ENCODE measurements at regions not wholly inside any gene's neighbourhood (a gene's known extent, or its start where the extent isn't known, plus 50 kb on each side); places are given as distances from the start of the nearest gene placed in this dataset.
A peak's percentile ranks its signal among the peaks of the same experiment; 100 is the strongest.

DNA sequence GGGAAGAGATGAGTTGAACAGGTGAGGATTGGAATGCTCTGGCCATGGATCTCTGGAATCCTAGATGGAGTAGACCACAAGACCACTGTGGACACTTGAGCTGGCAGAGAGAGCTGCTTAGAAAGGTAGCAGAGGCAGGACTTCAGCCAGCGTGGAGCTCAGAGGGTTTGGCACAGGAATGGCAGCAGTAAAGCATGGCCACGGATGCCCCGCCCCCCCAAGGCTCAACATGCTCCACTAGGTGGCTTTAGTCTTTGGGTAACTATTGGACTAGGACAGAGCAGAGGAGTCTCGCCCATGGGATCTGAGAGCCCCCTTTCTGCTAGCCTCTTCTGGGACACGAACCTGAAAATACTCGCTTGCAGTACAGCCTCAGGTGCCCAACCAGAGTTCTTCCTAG is 150.1 kb upstream of the NEIL3 start:
- Mint-ChIP-seq H3K9me3 (peaks cover 0 to 2% (median 0%) of the 10 kb centered on the region in 8 donors), H3K4me1 (no peaks in the 10 kb centered on the region), H3K27ac (no peak overlapping the region), H3K4me3 (no peak overlapping the region), H3K27me3 (peaks cover 0 to 4% of the 10 kb centered on the region in 2 donors), H3K36me3 (no peaks in the 10 kb centered on the region)
- Histone ChIP-seq H3K27ac (ENCODE audit: low read depth, low read length) (no peak overlapping the region), H3K4me3 (ENCODE audit: low read length in 2 of 2) (no peak overlapping the region), H3K27me3 (ENCODE audit: insufficient read depth, low read length) (no peaks in the 10 kb centered on the region), H3K4me1 (ENCODE audit: insufficient read depth, low read length) (no peaks in the 10 kb centered on the region), H3K36me3 (ENCODE audit: insufficient read depth, low read length) (no peaks in the 10 kb centered on the region), H3K9me3 (ENCODE audit: control insufficient read depth in 1 of 2, low read length in 2 of 2) (no peaks in the 10 kb centered on the region)
- ChIA-PET CTCF (ENCODE audit: partially characterized antibody) (no interaction called here), POLR2A (ENCODE audit: partially characterized antibody) (no interaction called here)
- intact Hi-C loops (cut with micrococcal nuclease) = no loop called here
- DNase-seq = no peak

DNA sequence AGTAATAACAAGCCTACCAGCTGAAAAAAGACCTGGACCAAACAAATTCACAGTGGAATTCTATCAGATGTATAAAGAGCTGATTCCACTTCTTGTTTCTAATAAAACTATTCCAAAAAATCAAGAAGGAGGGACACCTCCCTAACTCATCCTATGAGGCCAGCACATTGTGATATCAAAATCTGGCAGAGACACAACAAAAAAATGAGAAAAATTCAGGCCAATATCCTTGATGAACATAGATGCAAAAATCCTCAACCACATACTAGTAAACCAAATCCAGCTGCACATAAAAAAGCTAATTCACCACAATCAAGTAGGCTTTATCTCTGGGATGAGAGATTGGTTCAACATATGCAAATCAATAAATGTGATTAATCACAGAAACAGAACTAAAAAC is 147.9 kb upstream of the NEIL3 start:
- Histone ChIP-seq H3K4me3 (ENCODE audit: low read length in 2 of 2) (no peak overlapping the region), H3K9me3 (ENCODE audit: control insufficient read depth in 1 of 2, low read length in 2 of 2) (no peaks in the 10 kb centered on the region), H3K27ac (ENCODE audit: low read depth, low read length) (no peak overlapping the region), H3K27me3 (ENCODE audit: insufficient read depth, low read length) (no peaks in the 10 kb centered on the region), H3K4me1 (ENCODE audit: insufficient read depth, low read length) (no peaks in the 10 kb centered on the region), H3K36me3 (ENCODE audit: insufficient read depth, low read length) (no peaks in the 10 kb centered on the region)
- intact Hi-C loops (cut with micrococcal nuclease) = no loop called here
- no peak overlapping the region for H3K27ac Mint-ChIP-seq
- CTCF ChIA-PET (ENCODE audit: partially characterized antibody) = no interaction called here
- POLR2A ChIA-PET (ENCODE audit: partially characterized antibody) = no interaction called here
- no peaks in the 10 kb centered on the region for H3K36me3 Mint-ChIP-seq
- H3K27me3 Mint-ChIP-seq = peaks cover 0 to 4% of the 10 kb centered on the region in 2 donors
- H3K4me1 Mint-ChIP-seq = no peaks in the 10 kb centered on the region
- peaks cover 0 to 2% (median 0%) of the 10 kb centered on the region in 8 donors for H3K9me3 Mint-ChIP-seq
- no peak overlapping the region for H3K4me3 Mint-ChIP-seq
- DNase-seq = no peak

GRCh38 chr4:177163532-177163931 is 146.1 kb upstream of the NEIL3 start:
- H3K4me1 ChIP-seq (ENCODE audit: insufficient read depth, low read length) = no peaks in the 10 kb centered on the region
- CTCF ChIA-PET (ENCODE audit: partially characterized antibody) = no interaction called here

DNA sequence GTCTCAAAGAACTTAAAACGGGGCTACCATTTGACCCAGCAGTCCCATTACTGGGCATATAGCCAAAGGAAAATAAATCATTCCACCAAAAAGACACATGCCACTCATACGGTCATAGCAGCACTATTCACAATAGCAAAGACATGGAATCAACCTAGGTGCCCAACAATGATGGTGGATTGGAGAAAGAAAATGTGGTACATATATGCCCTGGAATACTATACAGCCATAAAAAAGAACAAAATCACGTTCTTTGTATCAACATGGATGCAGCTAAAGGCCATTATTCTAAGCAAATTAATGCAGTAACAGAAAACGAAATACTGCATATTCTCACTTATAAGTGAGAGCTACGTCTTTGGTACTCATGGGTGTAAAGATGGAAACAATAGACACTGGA is 138.1 kb upstream of the NEIL3 start:
- H3K4me1 Mint-ChIP-seq = no peaks in the 10 kb centered on the region
- Histone ChIP-seq H3K4me3 (ENCODE audit: low read length in 2 of 2) (no peak overlapping the region), H3K4me1 (ENCODE audit: insufficient read depth, low read length) (no peaks in the 10 kb centered on the region), H3K9me3 (ENCODE audit: control insufficient read depth in 1 of 2, low read length in 2 of 2) (no peaks in the 10 kb centered on the region), H3K27ac (ENCODE audit: low read depth, low read length) (no peak overlapping the region), H3K27me3 (ENCODE audit: insufficient read depth, low read length) (no peaks in the 10 kb centered on the region), H3K36me3 (ENCODE audit: insufficient read depth, low read length) (no peaks in the 10 kb centered on the region)
- ChIA-PET POLR2A (ENCODE audit: partially characterized antibody) (no interaction called here), CTCF (ENCODE audit: partially characterized antibody) (no interaction called here)
- no peak overlapping the region for H3K4me3 Mint-ChIP-seq
- intact Hi-C loops (cut with micrococcal nuclease) = no loop called here
- H3K27ac Mint-ChIP-seq = no peak overlapping the region
- DNase-seq = no peak
- no peaks in the 10 kb centered on the region for H3K36me3 Mint-ChIP-seq
- H3K9me3 Mint-ChIP-seq = peaks cover 0 to 8% (median 2%) of the 10 kb centered on the region in 8 donors
- no peaks in the 10 kb centered on the region for H3K27me3 Mint-ChIP-seq

More at GRCh38 chr4:177163532-177163931, 146.1 kb upstream of the NEIL3 start:
- no peaks in the 10 kb centered on the region for H3K27me3 ChIP-seq (ENCODE audit: insufficient read depth, low read length)
- no peak overlapping the region for H3K27ac ChIP-seq (ENCODE audit: low read depth, low read length)
- intact Hi-C loops (cut with micrococcal nuclease) = no loop called here
- DNase-seq = no peak
- peak overlapping the region in 1 of 7 donors; percentile 3 for H3K27ac Mint-ChIP-seq
- peaks cover 0 to 4% of the 10 kb centered on the region in 2 donors for H3K27me3 Mint-ChIP-seq
- peaks cover 0 to 2% (median 0%) of the 10 kb centered on the region in 8 donors for H3K9me3 Mint-ChIP-seq
- no peak overlapping the region for H3K4me3 Mint-ChIP-seq
- POLR2A ChIA-PET (ENCODE audit: partially characterized antibody) = no interaction called here
- H3K36me3 Mint-ChIP-seq = no peaks in the 10 kb centered on the region
- H3K9me3 ChIP-seq (ENCODE audit: control insufficient read depth in 1 of 2, low read length in 2 of 2) = no peaks in the 10 kb centered on the region
- no peaks in the 10 kb centered on the region for H3K36me3 ChIP-seq (ENCODE audit: insufficient read depth, low read length)
- no peak overlapping the region for H3K4me3 ChIP-seq (ENCODE audit: low read length in 2 of 2)
- no peaks in the 10 kb centered on the region for H3K4me1 Mint-ChIP-seq

DNA sequence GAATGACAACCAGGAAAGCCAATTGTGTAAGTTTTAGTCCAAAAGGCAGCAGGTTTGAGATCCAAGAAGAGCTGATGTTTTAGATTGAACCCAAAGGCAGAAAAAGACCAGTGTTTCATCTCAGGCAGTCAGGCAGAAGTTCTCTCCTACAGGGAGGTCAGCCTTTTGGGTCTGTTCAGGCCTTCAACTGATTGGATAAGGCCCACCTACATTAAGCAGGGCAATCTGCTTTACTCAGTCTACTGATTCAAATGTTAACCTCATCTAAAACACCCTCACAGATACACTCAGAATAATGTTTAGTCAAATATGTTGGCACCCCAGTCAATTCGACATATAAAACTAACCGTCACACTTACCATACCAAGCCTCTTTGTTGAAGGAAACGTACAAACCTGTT is 134.2 kb upstream of the NEIL3 start:
- Histone ChIP-seq H3K4me1 (ENCODE audit: insufficient read depth, low read length) (no peaks in the 10 kb centered on the region), H3K27ac (ENCODE audit: low read depth, low read length) (no peak overlapping the region), H3K9me3 (ENCODE audit: control insufficient read depth in 1 of 2, low read length in 2 of 2) (no peaks in the 10 kb centered on the region), H3K4me3 (ENCODE audit: low read length in 2 of 2) (no peak overlapping the region), H3K27me3 (ENCODE audit: insufficient read depth, low read length) (no peaks in the 10 kb centered on the region), H3K36me3 (ENCODE audit: insufficient read depth, low read length) (no peaks in the 10 kb centered on the region)
- Mint-ChIP-seq H3K27me3 (no peaks in the 10 kb centered on the region), H3K27ac (no peak overlapping the region), H3K4me3 (no peak overlapping the region), H3K9me3 (peaks cover 0 to 7% (median 3%) of the 10 kb centered on the region in 8 donors), H3K4me1 (no peaks in the 10 kb centered on the region), H3K36me3 (no peaks in the 10 kb centered on the region)
- POLR2A ChIA-PET (ENCODE audit: partially characterized antibody) = no interaction called here
- intact Hi-C loops (cut with micrococcal nuclease) = no loop called here
- CTCF ChIA-PET (ENCODE audit: partially characterized antibody) = no interaction called here
- DNase-seq = no peak

GRCh38 chr4:177177541-177178081 is 132.1 kb upstream of the NEIL3 start:
- Mint-ChIP-seq H3K4me1 (no peaks in the 10 kb centered on the region), H3K4me3 (no peak overlapping the region), H3K36me3 (no peaks in the 10 kb centered on the region), H3K9me3 (peaks cover 0 to 7% (median 0%) of the 10 kb centered on the region in 8 donors), H3K27me3 (no peaks in the 10 kb centered on the region), H3K27ac (no peak overlapping the region)
- Histone ChIP-seq H3K27me3 (ENCODE audit: insufficient read depth, low read length) (no peaks in the 10 kb centered on the region), H3K4me3 (ENCODE audit: low read length in 2 of 2) (no peak overlapping the region), H3K4me1 (ENCODE audit: insufficient read depth, low read length) (no peaks in the 10 kb centered on the region), H3K27ac (ENCODE audit: low read depth, low read length) (no peak overlapping the region), H3K9me3 (ENCODE audit: control insufficient read depth in 1 of 2, low read length in 2 of 2) (no peaks in the 10 kb centered on the region), H3K36me3 (ENCODE audit: insufficient read depth, low read length) (no peaks in the 10 kb centered on the region)
- CTCF ChIA-PET (ENCODE audit: partially characterized antibody) = no interaction called here
- intact Hi-C loops (cut with micrococcal nuclease) = no loop called here
- POLR2A ChIA-PET (ENCODE audit: partially characterized antibody) = no interaction called here
- DNase-seq = no peak

DNA sequence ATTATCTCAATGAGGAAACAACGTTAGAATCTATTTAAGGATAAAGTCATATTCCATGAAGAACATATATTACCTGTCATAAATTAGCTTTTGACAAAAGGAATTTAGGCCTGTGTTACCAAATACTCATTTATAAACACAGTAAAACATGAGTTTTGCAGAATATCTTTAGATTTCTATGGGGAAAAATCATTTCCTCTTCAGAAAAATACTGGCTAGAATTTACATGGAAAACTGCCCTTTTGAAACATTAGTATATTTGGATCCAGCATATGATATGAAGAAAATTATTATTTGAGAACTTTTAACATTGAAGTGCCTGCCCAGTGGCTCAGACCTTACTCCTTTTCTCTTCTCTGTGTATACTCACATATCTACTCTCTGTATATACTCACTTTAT is 131.4 kb upstream of the NEIL3 start:
- ChIA-PET CTCF (ENCODE audit: partially characterized antibody) (no interaction called here), POLR2A (ENCODE audit: partially characterized antibody) (no interaction called here)
- no peaks in the 10 kb centered on the region for H3K36me3 Mint-ChIP-seq
- no peaks in the 10 kb centered on the region for H3K9me3 ChIP-seq (ENCODE audit: control insufficient read depth in 1 of 2, low read length in 2 of 2)
- DNase-seq = no peak
- H3K27me3 ChIP-seq (ENCODE audit: insufficient read depth, low read length) = no peaks in the 10 kb centered on the region
- H3K4me1 ChIP-seq (ENCODE audit: insufficient read depth, low read length) = no peaks in the 10 kb centered on the region
- peaks cover 0 to 7% (median 0%) of the 10 kb centered on the region in 8 donors for H3K9me3 Mint-ChIP-seq
- H3K4me3 Mint-ChIP-seq = no peak overlapping the region
- H3K27me3 Mint-ChIP-seq = no peaks in the 10 kb centered on the region
- no peak overlapping the region for H3K27ac ChIP-seq (ENCODE audit: low read depth, low read length)
- H3K4me3 ChIP-seq (ENCODE audit: low read length in 2 of 2) = no peak overlapping the region
- H3K4me1 Mint-ChIP-seq = no peaks in the 10 kb centered on the region
- no peaks in the 10 kb centered on the region for H3K36me3 ChIP-seq (ENCODE audit: insufficient read depth, low read length)
- H3K27ac Mint-ChIP-seq = no peak overlapping the region
- intact Hi-C loops (cut with micrococcal nuclease) = no loop called here

DNA sequence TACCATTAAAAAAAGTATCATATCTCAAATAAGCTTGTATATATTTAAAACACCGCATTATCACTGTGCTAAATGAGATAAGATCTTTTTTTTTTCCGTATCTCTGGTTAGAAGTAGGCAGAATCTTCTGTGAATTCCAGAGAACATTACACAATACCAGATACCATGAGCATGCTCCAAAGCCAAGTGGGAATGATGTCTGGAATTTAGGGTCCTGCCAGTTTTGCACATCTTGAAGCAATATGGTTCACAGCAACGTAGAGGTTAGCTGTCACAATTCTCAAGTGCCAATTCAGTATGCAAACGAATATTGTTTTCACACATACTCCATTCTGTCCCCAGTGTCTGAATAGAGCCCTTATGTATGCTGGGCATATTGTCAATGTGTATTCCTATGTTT is 127.5 kb upstream of the NEIL3 start:
- no peaks in the 10 kb centered on the region for H3K9me3 ChIP-seq (ENCODE audit: control insufficient read depth in 1 of 2, low read length in 2 of 2)
- Mint-ChIP-seq H3K4me1 (no peaks in the 10 kb centered on the region), H3K27me3 (no peaks in the 10 kb centered on the region), H3K9me3 (peaks cover 0 to 4% (median 0%) of the 10 kb centered on the region in 8 donors), H3K36me3 (no peaks in the 10 kb centered on the region), H3K4me3 (no peak overlapping the region), H3K27ac (no peak overlapping the region)
- H3K27me3 ChIP-seq (ENCODE audit: insufficient read depth, low read length) = no peaks in the 10 kb centered on the region
- H3K27ac ChIP-seq (ENCODE audit: low read depth, low read length) = no peak overlapping the region
- DNase-seq = no peak
- POLR2A ChIA-PET (ENCODE audit: partially characterized antibody) = no interaction called here
- CTCF ChIA-PET (ENCODE audit: partially characterized antibody) = no interaction called here
- intact Hi-C loops (cut with micrococcal nuclease) = no loop called here
- no peaks in the 10 kb centered on the region for H3K4me1 ChIP-seq (ENCODE audit: insufficient read depth, low read length)
- H3K36me3 ChIP-seq (ENCODE audit: insufficient read depth, low read length) = no peaks in the 10 kb centered on the region
- H3K4me3 ChIP-seq (ENCODE audit: low read length in 2 of 2) = no peak overlapping the region
